ENCODE measurements at regions not wholly inside any gene's neighbourhood (a gene's known extent, or its start where the extent isn't known, plus 50 kb on each side); places are given as distances from the start of the nearest gene placed in this dataset.
A peak's percentile ranks its signal among the peaks of the same experiment; 100 is the strongest.

DNA sequence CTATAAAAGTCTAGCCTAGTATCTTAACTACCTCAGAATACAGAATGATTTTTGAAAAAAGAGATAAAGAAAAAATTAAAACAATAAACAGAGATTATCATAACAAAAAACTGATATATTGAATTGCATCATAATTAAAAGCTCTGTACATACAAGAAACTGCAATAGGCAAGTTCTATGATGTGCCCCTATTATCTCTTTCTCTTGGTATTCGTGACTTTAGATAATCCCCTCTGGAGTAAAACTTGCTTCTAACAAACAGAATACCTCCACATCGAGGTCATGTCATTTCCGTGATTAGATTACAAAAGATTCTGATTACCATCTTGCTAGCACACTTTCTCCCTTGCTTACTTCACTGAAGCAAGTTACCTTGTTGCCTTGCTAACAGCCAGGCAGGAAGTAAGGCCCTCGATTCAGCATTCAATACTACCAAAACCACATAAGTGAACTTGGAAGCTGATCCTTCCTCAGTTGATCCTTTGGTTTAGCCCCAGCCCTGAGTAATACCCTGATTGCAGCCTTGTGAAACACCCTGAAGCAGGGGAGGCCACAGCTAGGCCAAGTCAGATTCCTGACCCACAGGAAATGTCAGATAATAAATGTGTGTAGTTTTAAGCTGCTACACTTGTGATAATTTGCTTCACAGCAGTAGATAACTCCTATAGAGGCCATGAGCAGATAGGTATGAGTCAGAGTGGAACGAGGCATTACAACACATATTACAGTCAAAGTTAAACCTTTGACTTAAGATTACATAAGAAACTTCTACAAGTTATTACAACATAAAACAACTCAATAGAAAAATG lies 53.7 kb upstream of the TMX4 start:
- H3K9me3 ChIP-seq (ENCODE audit: control insufficient read depth in 2 of 2, insufficient read depth in 1 of 2, low read depth in 1 of 2, low read length in 1 of 2), result no peaks in the 10 kb centered on the region
- no peak overlapping the region for H3K4me3 ChIP-seq (ENCODE audit: low read depth in 1 of 3, low read length in 3 of 3)
- DNase-seq (peak; percentile 56 to 76), FAIRE-seq (peak; percentile 79)
- WGBS, 3 donors, result 19 to 35% (median 23%) methylated on average over 5 of the region's 5 CpGs
- no peaks in the 10 kb centered on the region for H3K36me3 ChIP-seq (ENCODE audit: control insufficient read depth in 3 of 3, insufficient read depth in 2 of 3, low read depth in 1 of 3, low read length in 3 of 3)
- no peaks in the 10 kb centered on the region for H3K4me1 ChIP-seq (ENCODE audit: control insufficient read depth in 3 of 3, insufficient read depth in 2 of 3, low read depth in 1 of 3, low read length in 2 of 3)
- peak overlapping the region; percentile 5 to 55 (median 39) for H3K27ac ChIP-seq (ENCODE audit: low read depth in 1 of 3, low read length in 2 of 3)
- H3K27me3 ChIP-seq (ENCODE audit: control insufficient read depth in 3 of 3, insufficient read depth in 3 of 3, low read length in 3 of 3), result no peaks in the 10 kb centered on the region

DNA sequence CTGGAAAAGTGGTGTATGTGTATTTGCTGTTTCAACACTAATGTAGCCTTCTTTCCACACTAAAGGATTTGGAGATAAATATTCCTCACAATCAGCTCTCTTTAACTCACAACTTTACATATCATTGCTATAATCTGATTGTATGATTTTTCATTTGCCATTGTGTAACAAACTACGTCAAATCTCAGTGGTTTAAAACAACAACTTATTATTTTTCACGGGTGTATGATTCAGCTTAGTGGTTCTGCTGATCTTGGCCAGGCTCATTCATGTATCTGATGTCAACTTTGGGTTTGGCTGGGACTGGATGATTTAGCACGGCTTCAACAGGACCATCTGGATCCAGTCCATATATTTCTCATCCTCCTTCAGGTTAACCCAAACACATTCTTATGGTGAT lies 55.4 kb upstream of the TMX4 start:
- Histone ChIP-seq H3K27ac (ENCODE audit: low read depth in 1 of 3, low read length in 2 of 3) (no peak overlapping the region), H3K36me3 (ENCODE audit: control insufficient read depth in 3 of 3, insufficient read depth in 2 of 3, low read depth in 1 of 3, low read length in 3 of 3) (no peaks in the 10 kb centered on the region), H3K4me1 (ENCODE audit: control insufficient read depth in 3 of 3, insufficient read depth in 2 of 3, low read depth in 1 of 3, low read length in 2 of 3) (no peaks in the 10 kb centered on the region), H3K27me3 (ENCODE audit: control insufficient read depth in 3 of 3, insufficient read depth in 3 of 3, low read length in 3 of 3) (no peaks in the 10 kb centered on the region), H3K9me3 (ENCODE audit: control insufficient read depth in 2 of 2, insufficient read depth in 1 of 2, low read depth in 1 of 2, low read length in 1 of 2) (no peaks in the 10 kb centered on the region), H3K4me3 (ENCODE audit: low read depth in 1 of 3, low read length in 3 of 3) (no peak overlapping the region)
- 88 to 94% (median 91%) methylated on average over 3 of the region's 3 CpGs for WGBS, 3 donors
- no peak for FAIRE-seq
- no peak for DNase-seq

DNA sequence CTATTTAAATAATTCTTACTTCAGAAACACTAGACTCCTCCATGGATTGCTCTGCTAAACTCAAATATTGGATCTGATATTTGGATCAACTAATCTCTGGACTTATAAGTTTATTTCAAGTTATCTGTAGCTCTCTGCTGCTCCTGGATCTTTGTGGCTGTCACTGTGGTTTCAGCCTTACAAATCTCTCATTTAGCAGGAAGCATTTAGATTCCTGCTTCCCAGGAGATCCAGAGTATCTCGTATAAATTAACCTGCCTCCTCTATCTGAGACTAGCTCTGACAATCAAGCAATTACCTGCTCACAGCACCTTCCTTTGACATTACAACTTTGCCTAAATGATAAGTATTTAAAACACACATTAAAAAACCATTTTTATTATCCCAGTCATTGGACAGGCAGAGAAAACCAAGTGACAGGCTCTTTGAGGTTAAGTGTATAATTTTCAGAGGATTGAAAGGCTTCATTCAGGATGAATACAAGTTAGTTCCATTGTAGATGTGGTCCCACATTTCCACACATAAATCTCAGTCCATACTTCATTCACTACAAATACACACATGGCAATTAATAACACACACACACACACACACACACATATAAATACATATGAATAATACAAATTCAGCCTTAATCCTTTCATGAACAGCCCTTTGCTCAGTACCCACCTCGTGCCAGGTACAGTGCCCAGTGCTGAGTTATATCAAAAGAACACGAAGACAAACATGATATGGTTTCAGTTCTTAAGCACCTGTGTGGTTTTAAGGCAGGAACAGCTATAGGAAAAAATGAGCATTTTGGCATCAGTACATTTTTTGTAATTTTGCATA lies 55.5 kb upstream of the PLCB1 start:
- H3K4me3 ChIP-seq (ENCODE audit: low read depth in 1 of 3, low read length in 3 of 3), result no peak overlapping the region
- H3K4me1 ChIP-seq (ENCODE audit: control insufficient read depth in 3 of 3, insufficient read depth in 2 of 3, low read depth in 1 of 3, low read length in 2 of 3), result no peaks in the 10 kb centered on the region
- H3K36me3 ChIP-seq (ENCODE audit: control insufficient read depth in 3 of 3, insufficient read depth in 2 of 3, low read depth in 1 of 3, low read length in 3 of 3), result no peaks in the 10 kb centered on the region
- 18 to 50% (median 32%) methylated on average over 3 of the region's 3 CpGs for WGBS, 3 donors
- H3K27ac ChIP-seq (ENCODE audit: low read depth in 1 of 3, low read length in 2 of 3), result no peak overlapping the region
- FAIRE-seq (no peak), DNase-seq (no peak)
- H3K9me3 ChIP-seq (ENCODE audit: control insufficient read depth in 2 of 2, insufficient read depth in 1 of 2, low read depth in 1 of 2, low read length in 1 of 2), result no peaks in the 10 kb centered on the region
- H3K27me3 ChIP-seq (ENCODE audit: control insufficient read depth in 3 of 3, insufficient read depth in 3 of 3, low read length in 3 of 3), result no peaks in the 10 kb centered on the region

DNA sequence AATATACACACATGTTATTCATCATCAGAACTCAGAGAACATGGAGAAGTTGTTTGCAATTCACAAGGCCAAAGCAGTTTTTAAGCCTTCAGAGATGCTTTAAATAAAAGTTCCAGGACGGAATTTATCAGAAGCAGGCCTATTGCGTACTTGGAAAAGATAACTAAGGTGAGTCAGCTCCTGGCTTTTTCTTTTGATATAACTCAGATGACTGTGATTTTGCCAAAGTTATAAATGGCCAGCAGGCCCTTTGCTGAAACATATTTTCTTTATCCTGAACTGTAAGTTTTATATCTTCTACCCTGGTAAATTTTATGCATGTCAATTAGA lies 55.0 kb upstream of the PLCB1 start:
- Histone ChIP-seq H3K9me3 (ENCODE audit: control insufficient read depth in 2 of 2, insufficient read depth in 1 of 2, low read depth in 1 of 2, low read length in 1 of 2) (no peaks in the 10 kb centered on the region), H3K4me1 (ENCODE audit: control insufficient read depth in 3 of 3, insufficient read depth in 2 of 3, low read depth in 1 of 3, low read length in 2 of 3) (no peaks in the 10 kb centered on the region), H3K27ac (ENCODE audit: low read depth in 1 of 3, low read length in 2 of 3) (no peak overlapping the region), H3K27me3 (ENCODE audit: control insufficient read depth in 3 of 3, insufficient read depth in 3 of 3, low read length in 3 of 3) (no peaks in the 10 kb centered on the region), H3K36me3 (ENCODE audit: control insufficient read depth in 3 of 3, insufficient read depth in 2 of 3, low read depth in 1 of 3, low read length in 3 of 3) (no peaks in the 10 kb centered on the region), H3K4me3 (ENCODE audit: low read depth in 1 of 3, low read length in 3 of 3) (no peak overlapping the region)
- 20 to 64% (median 43%) methylated on average over 2 of the region's 2 CpGs for WGBS, 3 donors
- no peak for FAIRE-seq
- DNase-seq, result no peak

DNA sequence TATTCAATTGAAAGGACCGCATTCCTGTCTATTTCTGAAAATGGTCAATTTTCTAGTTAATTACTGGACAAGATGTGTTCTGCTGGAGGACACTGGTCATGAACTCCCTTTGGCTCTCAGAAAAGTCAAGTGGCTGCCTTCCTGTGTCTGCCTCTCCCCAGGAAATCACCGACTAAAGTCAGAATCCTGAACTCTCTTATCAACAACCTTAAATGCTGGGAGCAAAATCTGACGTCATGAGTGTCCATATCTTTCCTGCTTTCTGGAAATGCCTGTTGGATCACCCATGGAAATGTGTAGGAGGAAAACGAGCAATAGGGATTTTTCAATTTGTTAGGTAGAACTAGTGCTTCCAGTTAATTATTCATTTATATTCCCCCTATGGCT lies 53.5 kb upstream of the PLCB1 start:
- 34 to 49% (median 38%) methylated on average over 4 of the region's 4 CpGs for WGBS, 3 donors
- Histone ChIP-seq H3K4me3 (ENCODE audit: low read depth in 1 of 3, low read length in 3 of 3) (no peak overlapping the region), H3K4me1 (ENCODE audit: control insufficient read depth in 3 of 3, insufficient read depth in 2 of 3, low read depth in 1 of 3, low read length in 2 of 3) (no peaks in the 10 kb centered on the region), H3K27me3 (ENCODE audit: control insufficient read depth in 3 of 3, insufficient read depth in 3 of 3, low read length in 3 of 3) (no peaks in the 10 kb centered on the region), H3K27ac (ENCODE audit: low read depth in 1 of 3, low read length in 2 of 3) (no peak overlapping the region), H3K9me3 (ENCODE audit: control insufficient read depth in 2 of 2, insufficient read depth in 1 of 2, low read depth in 1 of 2, low read length in 1 of 2) (no peaks in the 10 kb centered on the region), H3K36me3 (ENCODE audit: control insufficient read depth in 3 of 3, insufficient read depth in 2 of 3, low read depth in 1 of 3, low read length in 3 of 3) (no peaks in the 10 kb centered on the region)
- FAIRE-seq, result no peak
- DNase-seq, result no peak

DNA sequence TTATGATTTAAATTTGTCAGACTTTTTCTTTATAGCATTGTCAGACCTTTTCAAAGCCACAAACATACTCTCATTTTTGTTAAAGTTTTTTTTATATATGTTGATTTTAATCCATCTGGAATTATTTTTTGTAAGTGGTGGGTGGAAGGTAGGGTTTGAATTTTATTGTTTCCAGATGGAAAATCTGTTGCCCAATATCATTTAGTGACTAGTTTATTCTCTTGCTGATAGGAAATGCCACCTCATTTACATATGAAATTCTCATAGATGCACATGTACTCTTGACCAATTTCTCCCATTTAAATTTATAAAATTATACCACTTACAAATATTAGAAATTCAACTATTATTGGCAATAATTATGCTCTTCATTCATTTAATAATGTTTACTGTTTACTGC lies 52.1 kb upstream of the PLCB1 start:
- Histone ChIP-seq H3K27me3 (ENCODE audit: control insufficient read depth in 3 of 3, insufficient read depth in 3 of 3, low read length in 3 of 3) (no peaks in the 10 kb centered on the region), H3K4me1 (ENCODE audit: control insufficient read depth in 3 of 3, insufficient read depth in 2 of 3, low read depth in 1 of 3, low read length in 2 of 3) (no peaks in the 10 kb centered on the region), H3K36me3 (ENCODE audit: control insufficient read depth in 3 of 3, insufficient read depth in 2 of 3, low read depth in 1 of 3, low read length in 3 of 3) (no peaks in the 10 kb centered on the region), H3K27ac (ENCODE audit: low read depth in 1 of 3, low read length in 2 of 3) (no peak overlapping the region), H3K9me3 (ENCODE audit: control insufficient read depth in 2 of 2, insufficient read depth in 1 of 2, low read depth in 1 of 2, low read length in 1 of 2) (no peaks in the 10 kb centered on the region), H3K4me3 (ENCODE audit: low read depth in 1 of 3, low read length in 3 of 3) (no peak overlapping the region)
- FAIRE-seq (no peak), DNase-seq (no peak)

DNA sequence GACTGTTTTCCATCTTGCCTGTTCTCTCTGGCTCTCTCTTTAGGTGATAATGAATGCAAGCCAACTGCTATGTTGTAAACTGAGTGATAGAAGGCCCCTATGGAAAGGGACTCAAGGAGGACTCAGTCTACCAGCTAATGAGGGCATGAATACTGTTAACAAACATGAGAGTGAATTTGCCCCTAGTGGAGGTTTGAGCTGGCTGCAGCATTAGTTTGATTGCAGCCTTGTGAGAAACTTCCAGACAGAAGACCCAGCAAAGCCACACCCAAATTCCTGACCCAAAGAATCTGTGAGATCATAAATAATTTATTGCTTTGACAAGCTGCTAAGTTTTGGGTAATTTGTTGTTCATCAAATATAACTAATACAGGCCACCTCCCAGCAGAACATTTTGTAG lies 50.0 kb upstream of the PLCB1 start:
- no peak overlapping the region for H3K27ac ChIP-seq (ENCODE audit: low read depth in 1 of 3, low read length in 2 of 3)
- DNase-seq, result no peak
- no peak for FAIRE-seq

More for the DNA sequence above, 50.0 kb upstream of the PLCB1 start:
- H3K4me3 ChIP-seq (ENCODE audit: low read depth in 1 of 3, low read length in 3 of 3), result no peak overlapping the region
- no peaks in the 10 kb centered on the region for H3K4me1 ChIP-seq (ENCODE audit: control insufficient read depth in 3 of 3, insufficient read depth in 2 of 3, low read depth in 1 of 3, low read length in 2 of 3)
- no peaks in the 10 kb centered on the region for H3K36me3 ChIP-seq (ENCODE audit: control insufficient read depth in 3 of 3, insufficient read depth in 2 of 3, low read depth in 1 of 3, low read length in 3 of 3)
- no peaks in the 10 kb centered on the region for H3K9me3 ChIP-seq (ENCODE audit: control insufficient read depth in 2 of 2, insufficient read depth in 1 of 2, low read depth in 1 of 2, low read length in 1 of 2)
- no peaks in the 10 kb centered on the region for H3K27me3 ChIP-seq (ENCODE audit: control insufficient read depth in 3 of 3, insufficient read depth in 3 of 3, low read length in 3 of 3)
